GM21515 (cell line): ENCODE measurements at regions not wholly inside any gene's neighbourhood (a gene's known extent, or its start where the extent isn't known, plus 50 kb on each side); places are given as distances from the start of the nearest gene placed in this dataset.

ENCODE experiments used
- ATAC-seq: cut with Tn5 transposase; IDR thresholded peaks from one replicate; pipeline ENCODE4 v1.9.1; 2021; ENCODE audit not compliant: unreplicated experiment

GRCh38 chr9:690517-691111, 150.9 kb upstream of the DMRT1 start:
- no peak for ATAC-seq

GRCh38 chr9:691825-692400, 149.6 kb upstream of the DMRT1 start:
- no peak for ATAC-seq

DNA sequence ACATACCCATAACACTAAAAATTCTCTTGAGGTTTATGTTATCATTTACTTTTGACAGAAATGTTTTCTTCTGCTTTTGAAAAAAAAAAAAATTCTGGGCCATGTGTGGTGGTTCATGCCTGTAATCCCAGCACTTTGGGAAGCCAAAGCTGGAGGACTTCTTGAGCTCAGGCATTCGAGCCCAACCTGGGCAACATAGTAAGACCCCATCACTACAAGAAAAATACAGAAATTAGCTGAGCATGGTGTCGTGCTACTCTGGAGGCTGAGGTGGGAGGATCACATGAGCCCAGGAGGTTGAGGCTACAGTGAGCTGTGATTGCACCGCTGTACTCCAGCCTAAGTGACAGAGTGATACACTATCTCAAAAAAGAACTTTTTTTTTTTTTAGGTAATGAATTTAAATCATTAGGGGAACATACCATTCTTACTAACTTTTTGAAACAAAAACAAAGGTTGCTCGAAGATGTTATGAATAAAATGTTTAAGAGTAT, 148.8 kb upstream of the DMRT1 start:
- ATAC-seq = no peak

- ATAC-seq = no peak
Observed at GRCh38 chr9:693201-694091, 148.1 kb upstream of the DMRT1 start.

- no peak for ATAC-seq
Observed at GRCh38 chr9:694092-694402, 147.4 kb upstream of the DMRT1 start.

GRCh38 chr9:694403-695154, 146.9 kb upstream of the DMRT1 start:
- ATAC-seq = no peak

DNA sequence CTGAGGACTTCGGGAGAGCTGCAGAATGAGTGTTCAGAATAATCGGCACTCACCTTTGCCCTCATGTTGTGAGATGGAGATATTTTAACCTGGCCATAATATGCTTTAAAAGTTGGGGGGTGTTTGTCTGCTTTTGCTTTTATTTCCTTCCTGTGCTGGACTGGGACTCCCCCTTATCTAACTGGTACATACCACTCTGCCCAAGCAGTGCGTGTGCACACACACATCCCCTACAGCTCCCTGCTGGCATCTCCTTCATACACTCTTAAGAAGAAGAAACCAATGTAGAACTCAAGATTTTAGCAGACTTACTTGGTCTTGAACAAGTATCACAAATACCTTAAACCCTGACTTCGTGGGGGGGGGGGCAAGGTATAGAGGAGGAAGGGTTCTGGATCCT, 146.2 kb upstream of the DMRT1 start:
- ATAC-seq = no peak

GRCh38 chr9:696332-697323, 144.9 kb upstream of the DMRT1 start:
- ATAC-seq = no peak

DNA sequence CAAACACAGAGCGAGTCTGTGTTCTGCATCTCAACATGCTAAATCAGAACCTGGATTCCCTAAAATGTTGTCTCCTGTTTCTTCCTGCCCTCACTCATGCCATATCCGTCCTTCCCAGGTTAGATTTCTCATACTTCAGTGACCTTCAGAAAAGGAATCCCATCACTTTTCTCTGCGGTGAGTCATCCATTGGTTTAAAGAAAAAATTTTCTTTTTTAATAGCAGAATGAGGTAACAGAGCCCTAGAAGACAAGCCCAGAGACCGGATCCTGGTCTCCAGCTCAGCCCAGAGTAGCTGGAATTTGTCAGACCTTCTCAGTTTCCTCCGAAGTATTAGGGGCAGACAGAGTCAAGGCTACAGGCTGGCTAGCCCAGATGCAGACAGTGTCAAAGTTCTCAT, 143.2 kb upstream of the DMRT1 start:
- no peak for ATAC-seq

- no peak for ATAC-seq
Observed at GRCh38 chr9:698954-699353, 142.5 kb upstream of the DMRT1 start.

- no peak for ATAC-seq
Observed at GRCh38 chr9:699396-699795, 142.1 kb upstream of the DMRT1 start.

- ATAC-seq = no peak
Observed at GRCh38 chr9:700365-701282, 140.9 kb upstream of the DMRT1 start.

- no peak for ATAC-seq
Observed at GRCh38 chr9:703392-703791, 138.1 kb upstream of the DMRT1 start.

DNA sequence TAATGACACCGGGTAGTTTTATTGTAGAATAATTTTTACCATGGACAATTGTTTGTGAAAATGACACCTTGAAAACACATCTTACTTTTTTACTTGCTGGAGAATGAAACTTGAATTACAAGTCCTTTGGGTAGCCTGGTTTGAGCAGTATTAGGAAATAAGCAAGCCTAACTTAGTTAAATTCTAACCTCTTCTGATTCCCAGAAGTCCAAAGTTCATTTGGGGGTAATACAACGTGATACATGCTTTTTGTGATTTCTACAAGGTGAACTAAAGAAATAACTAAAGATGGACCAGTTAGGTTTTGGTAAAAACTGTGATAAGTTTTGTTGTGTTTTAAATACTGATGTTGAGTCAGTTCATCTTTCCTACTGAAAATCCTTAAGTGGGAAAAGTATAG, 135.4 kb upstream of the DMRT1 start:
- no peak for ATAC-seq

- peak; percentile 52 for ATAC-seq
Observed at GRCh38 chr9:706606-707459, 134.7 kb upstream of the DMRT1 start.

DNA sequence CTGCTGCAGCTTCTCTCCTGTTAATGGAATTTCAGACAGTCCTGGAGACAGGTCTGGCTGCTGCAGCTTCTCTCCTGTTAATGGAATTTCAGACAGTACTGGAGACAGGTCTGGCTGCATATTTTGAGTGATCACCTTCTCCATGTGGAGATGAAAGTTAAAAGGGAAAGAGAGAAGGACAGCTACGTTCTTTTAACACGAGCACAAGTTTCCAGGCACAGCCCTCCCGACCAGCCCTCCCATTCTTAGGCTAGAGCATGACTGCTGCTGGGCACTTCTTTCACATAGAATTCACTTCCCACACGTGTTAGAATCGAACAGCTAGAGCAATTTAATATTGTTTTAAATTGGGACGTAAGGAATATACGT, 133.3 kb upstream of the DMRT1 start:
- no peak for ATAC-seq

DNA sequence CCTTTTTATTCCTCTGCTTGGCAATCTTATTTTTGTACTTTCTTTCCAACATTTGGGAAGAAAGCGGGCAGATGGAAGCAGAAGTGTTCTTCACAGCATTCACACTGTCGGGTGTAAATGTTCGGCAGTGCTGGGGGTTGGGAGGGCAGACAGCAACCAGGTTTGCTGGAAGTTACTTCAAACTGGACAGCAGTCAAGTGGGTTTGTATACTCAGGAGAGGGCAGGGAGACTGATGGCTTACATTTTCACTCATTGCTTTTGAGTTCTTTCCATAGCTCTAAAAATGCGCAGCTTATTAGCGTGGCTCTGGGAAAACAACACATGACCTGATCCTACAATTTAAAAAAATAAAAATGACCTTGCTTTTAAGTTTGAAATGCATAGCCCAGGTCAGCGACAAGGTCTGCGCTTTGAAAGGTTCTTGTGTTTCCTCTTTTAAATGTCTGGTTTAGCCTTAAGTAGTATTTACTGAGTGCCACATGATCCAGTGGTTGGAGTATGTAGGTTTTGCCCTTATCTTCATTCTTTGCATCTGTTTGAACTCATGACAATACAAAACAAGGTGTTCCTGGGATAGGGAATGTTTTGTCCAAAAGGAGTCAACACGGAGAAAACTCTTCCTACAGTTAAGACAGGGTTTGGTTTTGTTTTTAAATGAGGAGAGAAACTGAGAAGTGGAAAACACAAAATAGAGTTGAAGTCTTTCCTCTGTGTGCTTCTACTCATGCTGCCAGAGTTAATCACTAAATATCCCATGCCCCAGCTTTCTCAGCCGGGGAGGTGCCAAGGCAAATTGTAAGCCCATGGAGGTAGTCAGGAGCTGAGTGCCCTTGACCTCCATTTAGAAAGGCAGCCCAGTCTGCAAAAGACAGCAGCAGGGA, 132.7 kb upstream of the DMRT1 start:
- ATAC-seq = no peak
